ENCODE measurements at regions not wholly inside any gene's neighbourhood (a gene's known extent, or its start where the extent isn't known, plus 50 kb on each side); places are given as distances from the start of the nearest gene placed in this dataset.
"Not testable (repeated sequence)": the region's sequence is repeated elsewhere in the genome, so short reads cannot be mapped to it uniquely, and the experiment has no call there.

DNA sequence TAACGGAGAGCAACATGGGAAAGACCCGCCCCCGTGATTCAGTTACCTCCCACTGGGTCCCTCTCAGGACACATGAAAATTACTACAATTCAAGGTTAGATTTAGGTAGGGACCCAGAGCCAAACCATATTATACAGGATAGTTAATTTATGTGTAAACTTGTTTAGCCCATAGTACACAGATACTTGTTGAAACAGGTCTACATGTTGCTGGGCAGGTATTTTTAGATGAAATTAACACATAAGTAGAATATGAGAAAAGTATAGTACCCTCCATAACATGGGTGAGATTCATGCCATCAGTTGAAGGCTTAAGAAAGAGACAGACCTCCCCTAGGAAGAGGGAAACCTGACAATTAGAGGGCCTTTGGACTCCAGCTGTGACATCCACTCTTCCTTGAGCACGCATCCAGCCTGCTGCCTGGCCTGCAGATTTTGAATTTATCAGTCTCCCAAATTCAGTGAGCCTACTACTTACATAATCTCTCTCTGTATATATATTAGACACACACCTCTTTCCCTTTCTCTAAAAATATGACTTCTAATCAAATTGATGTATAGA lies 463.5 kb upstream of the NETO1 start:
- DNase-seq, result no peak
- intact Hi-C loops (cut with DNase I; ENCODE audit: low total_unique reads), result no loop called here
- H3K36me3 ChIP-seq, result no peaks in the 10 kb centered on the region
- TF ChIP-seq POLR2A (IDR thresholded peaks at IDR 0.05), result no peak
- TF ChIP-seq, protein P1, sequence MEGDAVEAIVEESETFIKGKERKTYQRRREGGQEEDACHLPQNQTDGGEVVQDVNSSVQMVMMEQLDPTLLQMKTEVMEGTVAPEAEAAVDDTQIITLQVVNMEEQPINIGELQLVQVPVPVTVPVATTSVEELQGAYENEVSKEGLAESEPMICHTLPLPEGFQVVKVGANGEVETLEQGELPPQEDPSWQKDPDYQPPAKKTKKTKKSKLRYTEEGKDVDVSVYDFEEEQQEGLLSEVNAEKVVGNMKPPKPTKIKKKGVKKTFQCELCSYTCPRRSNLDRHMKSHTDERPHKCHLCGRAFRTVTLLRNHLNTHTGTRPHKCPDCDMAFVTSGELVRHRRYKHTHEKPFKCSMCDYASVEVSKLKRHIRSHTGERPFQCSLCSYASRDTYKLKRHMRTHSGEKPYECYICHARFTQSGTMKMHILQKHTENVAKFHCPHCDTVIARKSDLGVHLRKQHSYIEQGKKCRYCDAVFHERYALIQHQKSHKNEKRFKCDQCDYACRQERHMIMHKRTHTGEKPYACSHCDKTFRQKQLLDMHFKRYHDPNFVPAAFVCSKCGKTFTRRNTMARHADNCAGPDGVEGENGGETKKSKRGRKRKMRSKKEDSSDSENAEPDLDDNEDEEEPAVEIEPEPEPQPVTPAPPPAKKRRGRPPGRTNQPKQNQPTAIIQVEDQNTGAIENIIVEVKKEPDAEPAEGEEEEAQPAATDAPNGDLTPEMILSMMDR (IDR thresholded peaks at IDR 0.05), result no peak
- H3K9me3 ChIP-seq, result no peaks in the 10 kb centered on the region
- H3K27ac ChIP-seq, result no peak overlapping the region
- in situ Hi-C loops (cut with MboI; ENCODE audit: low pct_ligation_motif_present in 1 of 4, low pct_unique_long_range_greater_than_20kb in 1 of 4, low sequenced_read_pairs in 3 of 4), result no loop called here
- no peak overlapping the region for H3K4me3 ChIP-seq
- no peaks in the 10 kb centered on the region for H3K27me3 ChIP-seq
- no peaks in the 10 kb centered on the region for H3K4me1 ChIP-seq
- 85 to 90% methylated on average over 3 to 4 of the region's 4 CpGs for WGBS, 2 donors (ENCODE audit: low coverage in 1 of 2)

DNA sequence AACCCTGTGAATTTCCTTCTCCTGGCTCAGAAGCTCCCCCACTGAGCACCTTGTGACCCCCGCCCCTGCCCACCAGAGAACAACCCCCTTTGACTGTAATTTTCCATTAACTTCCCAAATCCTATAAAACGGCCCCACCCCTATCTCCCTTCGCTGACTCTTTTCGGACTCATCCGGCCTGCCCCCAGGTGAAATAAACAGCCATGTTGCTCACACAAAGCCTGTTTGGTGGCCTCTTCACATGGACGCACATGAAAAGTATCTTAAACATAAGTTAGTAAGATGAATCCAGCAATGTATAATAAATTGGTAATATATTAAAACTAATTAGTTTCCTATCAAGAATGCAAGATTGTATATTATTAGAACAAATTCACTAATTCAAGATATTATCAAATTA lies 462.3 kb upstream of the NETO1 start:
- DNase-seq; H3K9me3 ChIP-seq; H3K4me3 ChIP-seq; H3K27me3 ChIP-seq; H3K27ac ChIP-seq; in situ Hi-C loops (cut with MboI; ENCODE audit: low pct_ligation_motif_present in 1 of 4, low pct_unique_long_range_greater_than_20kb in 1 of 4, low sequenced_read_pairs in 3 of 4); H3K36me3 ChIP-seq; intact Hi-C loops (cut with DNase I; ENCODE audit: low total_unique reads); H3K4me1 ChIP-seq: not testable (repeated sequence)
- WGBS, 2 donors (ENCODE audit: low coverage in 1 of 2), result 74 to 80% methylated on average over 5 to 6 of the region's 6 CpGs

DNA sequence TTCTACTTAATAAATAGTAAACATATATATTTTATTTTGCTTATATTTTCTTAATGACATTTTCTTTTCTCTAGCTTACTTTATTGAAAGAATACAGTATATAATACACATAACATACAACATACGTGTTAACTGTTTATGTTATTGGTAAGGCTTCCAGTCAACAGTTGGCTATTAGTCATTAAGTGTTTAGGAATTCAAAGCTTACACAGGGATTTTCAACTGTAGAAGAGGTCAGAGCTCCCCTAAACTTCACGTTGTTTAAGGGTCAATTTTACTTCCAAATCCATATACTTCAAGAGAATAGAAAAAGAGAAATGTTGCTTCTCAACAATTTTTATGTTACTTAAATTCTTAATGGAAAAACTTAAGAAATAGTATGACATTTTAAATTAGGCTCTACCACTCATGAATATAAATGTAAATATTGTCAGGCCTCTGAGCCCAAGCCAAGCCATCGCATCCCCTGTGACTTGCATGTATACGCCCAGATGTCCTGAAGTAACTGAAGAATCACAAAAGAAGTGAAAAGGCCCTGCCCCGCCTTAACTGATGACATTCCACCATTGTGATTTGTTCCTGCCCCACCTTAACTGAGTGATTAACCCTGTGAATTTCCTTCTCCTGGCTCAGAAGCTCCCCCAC lies 456.5 kb upstream of the NETO1 start:
- intact Hi-C loops (cut with DNase I; ENCODE audit: low total_unique reads); H3K9me3 ChIP-seq; H3K36me3 ChIP-seq; H3K27me3 ChIP-seq; H3K4me1 ChIP-seq; H3K27ac ChIP-seq; H3K4me3 ChIP-seq; in situ Hi-C loops (cut with MboI; ENCODE audit: low pct_ligation_motif_present in 1 of 4, low pct_unique_long_range_greater_than_20kb in 1 of 4, low sequenced_read_pairs in 3 of 4); DNase-seq: not testable (repeated sequence)
- 66 to 67% methylated on average over 4 of the region's 5 CpGs for WGBS, 2 donors (ENCODE audit: low coverage in 1 of 2)

DNA sequence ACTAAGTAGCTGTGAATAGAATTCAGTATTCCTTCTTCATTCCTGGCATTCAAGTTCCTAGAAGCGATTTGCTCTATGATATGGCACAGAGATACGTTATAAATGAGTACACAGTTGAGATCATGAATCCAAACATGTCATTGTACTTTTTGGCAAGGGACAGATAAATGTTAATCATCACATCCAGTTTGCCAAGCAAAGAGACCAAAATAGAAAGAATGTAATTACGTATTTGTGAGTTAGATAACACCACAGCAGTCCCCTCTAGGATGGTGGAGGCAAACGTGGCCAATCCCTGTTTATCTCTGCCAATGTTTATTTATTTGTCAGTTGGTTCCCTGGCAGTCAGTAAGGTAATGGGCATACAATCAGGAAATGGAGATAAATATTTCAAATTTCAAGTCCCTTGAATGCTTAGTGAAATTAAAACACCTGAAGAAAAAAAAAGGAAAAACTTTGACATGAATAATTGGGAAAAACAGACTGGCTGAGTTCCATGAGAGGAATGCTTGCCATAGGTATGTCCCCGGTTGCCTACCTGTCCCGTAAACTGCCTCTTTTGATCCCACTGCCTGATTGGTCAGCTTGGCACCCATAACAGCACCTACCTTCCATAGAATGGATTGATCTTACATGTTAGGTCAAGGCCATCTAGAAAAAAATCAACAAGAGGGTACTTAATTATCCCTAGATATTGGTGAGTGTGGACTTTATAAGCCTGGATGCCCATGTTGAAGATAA lies 451.1 kb upstream of the NETO1 start:
- DNase-seq, result no peak
- no peak for TF ChIP-seq POLR2AphosphoS5 (IDR thresholded peaks at IDR 0.05)
- TF ChIP-seq POLR2A (IDR thresholded peaks at IDR 0.05), result no peak
- TF ChIP-seq, protein P1 (IDR thresholded peaks at IDR 0.05), result no peak
- no peak for TF ChIP-seq EP300 (IDR thresholded peaks at IDR 0.05; ENCODE audit: low read depth)
- Histone ChIP-seq H3K4me3 (no peak overlapping the region), H3K36me3 (no peaks in the 10 kb centered on the region), H3K9me3 (no peaks in the 10 kb centered on the region), H3K27ac (no peak overlapping the region), H3K27me3 (no peaks in the 10 kb centered on the region), H3K4me1 (no peaks in the 10 kb centered on the region)
- in situ Hi-C loops (cut with MboI; ENCODE audit: low pct_ligation_motif_present in 1 of 4, low pct_unique_long_range_greater_than_20kb in 1 of 4, low sequenced_read_pairs in 3 of 4) (no loop called here), intact Hi-C loops (cut with DNase I; ENCODE audit: low total_unique reads) (no loop called here)
- WGBS, 2 donors (ENCODE audit: low coverage in 1 of 2), result 44 to 59% methylated on average over 6 of the region's 6 CpGs

DNA sequence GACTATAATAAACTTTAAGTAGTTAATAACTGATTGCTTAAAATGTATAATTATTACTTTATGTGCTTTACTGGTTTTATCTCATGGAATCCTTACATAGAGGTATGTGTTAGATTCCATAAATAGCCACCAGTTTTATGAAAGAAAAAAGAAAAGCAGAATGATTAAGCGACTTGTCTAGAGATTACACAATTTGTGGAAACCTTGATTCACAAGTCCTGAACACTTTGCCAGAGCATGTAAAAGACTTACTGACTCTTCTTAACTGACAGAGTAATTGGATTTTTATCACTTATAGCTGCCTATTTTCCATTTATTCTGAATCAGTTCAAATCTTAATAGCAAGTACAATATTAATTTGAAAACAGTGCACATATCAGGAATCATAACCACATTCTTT lies 448.7 kb upstream of the NETO1 start:
- H3K4me3 ChIP-seq, result no peak overlapping the region
- no peak for TF ChIP-seq POLR2AphosphoS5 (IDR thresholded peaks at IDR 0.05)
- TF ChIP-seq, protein P1 (IDR thresholded peaks at IDR 0.05), result no peak
- TF ChIP-seq POLR2A (IDR thresholded peaks at IDR 0.05), result no peak
- intact Hi-C loops (cut with DNase I; ENCODE audit: low total_unique reads), result no loop called here
- WGBS, 2 donors (ENCODE audit: low coverage in 1 of 2), result 74 to 82% methylated on average over 1 of the region's 1 CpG
- no peak for DNase-seq
- no peaks in the 10 kb centered on the region for H3K36me3 ChIP-seq
- H3K4me1 ChIP-seq, result no peaks in the 10 kb centered on the region
- H3K9me3 ChIP-seq, result no peaks in the 10 kb centered on the region
- no peaks in the 10 kb centered on the region for H3K27me3 ChIP-seq
- H3K27ac ChIP-seq, result no peak overlapping the region
- in situ Hi-C loops (cut with MboI; ENCODE audit: low pct_ligation_motif_present in 1 of 4, low pct_unique_long_range_greater_than_20kb in 1 of 4, low sequenced_read_pairs in 3 of 4), result no loop called here

All from transverse colon (tissue), 4 donors.